Naive thymus-derived CD8-positive, alpha-beta T cell (primary cell): ENCODE measurements at regions not wholly inside any gene's neighbourhood (a gene's known extent, or its start where the extent isn't known, plus 50 kb on each side); places are given as distances from the start of the nearest gene placed in this dataset.
"Not testable (repeated sequence)": the region's sequence is repeated elsewhere in the genome, so short reads cannot be mapped to it uniquely, and the experiment has no call there.

ENCODE experiments used
- ATAC-seq, 2 donors: fragments of 150-1000 bp; cut with Tn5 transposase in 1 of 2; sonication (Bioruptor Pico), chemical (Tn5 transposase) in 1 of 2; 1 replicate in 1 of 2; 2 replicates in 1 of 2; pipeline ENCODE4 v1.10.0; 2021; ENCODE audit warnings: mild to moderate bottlenecking in 2 of 2, moderate library complexity in 2 of 2
- POLR2A ChIA-PET: fragments of 350-600 bp; sonication (Branson Sonifier 250); formaldehyde crosslinking; loops from one replicate; lab custom pipeline; 2021; ENCODE audit warnings: antibody characterized with exemption; lab: Charles Lee
- DNase-seq, 10 donors: peaks; one replicate each; pipeline versions ENCODE4 v3.0.0 to v3.0.0-alpha.2; 2020 to 2022
- H3K27ac Mint-ChIP-seq, 10 donors: one replicate each; pipeline ENCODE4 v1.8.0; 2020 to 2022; ENCODE audit warnings: mild to moderate bottlenecking in 10 of 10, mixed read lengths in 10 of 10, moderate library complexity in 4 of 10, inconsistent platforms in 1 of 10
- H3K27me3 Mint-ChIP-seq, 5 donors: one replicate each; pipeline ENCODE4 v1.8.0; 2021 to 2022; ENCODE audit warnings: mixed read lengths in 5 of 5
- H3K36me3 Mint-ChIP-seq, 3 donors: one replicate each; pipeline ENCODE4 v1.8.0; 2020 to 2022; ENCODE audit warnings: mixed read lengths in 3 of 3, mild to moderate bottlenecking in 2 of 3, inconsistent platforms in 1 of 3
- H3K4me1 Mint-ChIP-seq, 4 donors: one replicate each; pipeline ENCODE4 v1.8.0; 2021 to 2022; ENCODE audit warnings: mixed read lengths in 4 of 4
- H3K4me3 Mint-ChIP-seq, 10 donors: one replicate each; pipeline ENCODE4 v1.8.0; 2020 to 2022; ENCODE audit warnings: mild to moderate bottlenecking in 10 of 10, mixed read lengths in 10 of 10, moderate library complexity in 6 of 10, inconsistent platforms in 1 of 10
- H3K9me3 Mint-ChIP-seq, 9 donors: one replicate each; pipeline ENCODE4 v1.8.0; 2020 to 2022; ENCODE audit warnings: mixed read lengths in 9 of 9, mild to moderate bottlenecking in 3 of 9, inconsistent platforms in 1 of 9, moderate library complexity in 1 of 9

DNA sequence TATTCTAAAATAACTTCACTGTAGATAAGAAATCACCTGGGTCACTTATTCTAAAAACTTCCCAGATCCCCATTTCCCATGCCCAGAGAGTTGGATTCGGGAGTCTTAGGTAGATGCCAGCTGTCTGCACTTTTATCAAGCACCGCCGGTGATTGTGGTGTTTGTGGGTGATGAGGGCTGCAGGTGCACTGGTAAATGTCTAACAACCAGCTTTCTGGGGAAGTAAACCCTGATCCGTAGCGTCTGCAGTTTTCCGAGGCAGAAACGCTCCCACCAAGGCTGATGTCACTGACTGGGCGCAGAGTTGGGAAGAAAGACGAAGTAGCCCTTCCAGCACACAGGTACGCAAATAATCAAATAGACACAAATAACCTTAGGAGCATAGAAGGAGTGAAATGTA is 152.2 kb upstream of the KCNG1 start:
- Mint-ChIP-seq H3K4me3 (no peak overlapping the region), H3K36me3 (no peaks in the 10 kb centered on the region), H3K4me1 (no peaks in the 10 kb centered on the region), H3K27me3 (peaks cover 15 to 46% (median 25%) of the 10 kb centered on the region in 5 donors), H3K9me3 (peaks cover 0 to 2% (median 0%) of the 10 kb centered on the region in 9 donors), H3K27ac (no peak overlapping the region)
- POLR2A ChIA-PET = no interaction called here
- ATAC-seq (no peak), DNase-seq (no peak)

DNA sequence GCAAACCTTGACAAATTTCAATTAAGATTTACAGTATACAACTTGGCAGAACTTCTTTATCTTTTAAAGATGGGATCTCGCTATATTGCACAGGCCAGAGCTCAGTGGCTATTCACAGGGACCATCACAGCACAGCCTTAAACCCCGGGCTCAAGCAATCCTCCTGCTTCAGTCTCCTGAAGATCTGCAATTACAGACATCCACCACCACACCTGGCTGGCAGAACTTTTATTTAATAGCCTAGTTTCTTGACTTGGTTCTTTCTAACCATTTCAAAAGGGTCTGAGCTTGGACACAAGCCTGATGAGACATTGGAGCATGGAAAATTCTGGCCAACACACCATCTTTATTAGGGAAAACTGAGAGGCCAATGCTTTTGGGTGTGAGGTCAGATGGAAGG is 151.6 kb upstream of the KCNG1 start:
- H3K9me3 Mint-ChIP-seq = peaks cover 0 to 2% (median 0%) of the 10 kb centered on the region in 9 donors
- POLR2A ChIA-PET = no interaction called here
- no peaks in the 10 kb centered on the region for H3K4me1 Mint-ChIP-seq
- H3K27me3 Mint-ChIP-seq = peaks cover 10 to 46% (median 24%) of the 10 kb centered on the region in 5 donors
- no peaks in the 10 kb centered on the region for H3K36me3 Mint-ChIP-seq
- H3K27ac Mint-ChIP-seq = peak overlapping the region in 1 of 10 donors; percentile 15
- H3K4me3 Mint-ChIP-seq = no peak overlapping the region
- no peak for ATAC-seq
- DNase-seq = no peak

DNA sequence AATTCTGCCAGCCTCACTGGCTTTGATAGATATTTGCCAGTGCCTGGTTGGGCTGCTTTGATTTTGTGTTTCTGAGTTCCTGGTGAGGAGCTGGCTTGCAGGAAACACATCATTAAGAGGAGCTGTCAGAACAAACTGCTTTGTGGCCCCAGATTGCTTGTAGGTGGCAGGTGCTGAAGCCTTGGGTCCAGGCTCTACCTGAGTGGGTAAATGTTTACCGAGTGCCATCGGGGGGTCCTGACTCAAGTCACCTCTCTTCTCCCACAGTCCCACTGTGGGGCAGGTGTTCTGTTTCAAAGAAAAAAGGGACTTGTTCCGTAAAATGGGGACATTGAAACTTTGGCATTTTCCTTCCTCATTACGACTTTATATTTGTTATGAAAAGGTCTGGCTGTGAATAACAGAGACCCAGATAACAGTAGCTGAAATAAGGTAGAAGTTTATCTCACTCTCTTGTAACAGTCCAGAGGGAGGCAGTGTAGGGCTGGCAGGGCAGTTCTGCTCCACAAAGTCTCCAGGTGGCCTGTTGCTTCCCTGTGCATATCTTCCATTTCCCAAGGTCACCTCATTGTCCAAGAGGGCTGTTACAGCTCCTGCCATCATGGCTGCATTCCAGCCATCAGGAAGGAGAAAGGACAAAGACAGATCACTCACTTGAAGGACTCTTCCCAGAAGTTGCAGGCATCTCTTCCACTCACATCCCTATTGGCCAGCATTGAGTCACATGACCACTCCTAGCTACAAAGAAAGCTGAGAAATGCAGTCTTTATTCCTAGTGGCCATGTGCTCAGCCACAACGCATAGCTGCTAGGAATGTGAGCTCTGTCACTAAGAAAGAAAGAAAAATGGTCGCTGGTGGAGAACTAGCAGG is 149.9 kb upstream of the KCNG1 start:
- Mint-ChIP-seq H3K4me1 (no peaks in the 10 kb centered on the region), H3K27ac (no peak overlapping the region), H3K9me3 (peaks cover 0 to 4% (median 0%) of the 10 kb centered on the region in 9 donors), H3K27me3 (peaks cover 5 to 54% (median 20%) of the 10 kb centered on the region in 5 donors), H3K4me3 (no peak overlapping the region), H3K36me3 (no peaks in the 10 kb centered on the region)
- POLR2A ChIA-PET = no interaction called here
- no peak for DNase-seq
- no peak for ATAC-seq

DNA sequence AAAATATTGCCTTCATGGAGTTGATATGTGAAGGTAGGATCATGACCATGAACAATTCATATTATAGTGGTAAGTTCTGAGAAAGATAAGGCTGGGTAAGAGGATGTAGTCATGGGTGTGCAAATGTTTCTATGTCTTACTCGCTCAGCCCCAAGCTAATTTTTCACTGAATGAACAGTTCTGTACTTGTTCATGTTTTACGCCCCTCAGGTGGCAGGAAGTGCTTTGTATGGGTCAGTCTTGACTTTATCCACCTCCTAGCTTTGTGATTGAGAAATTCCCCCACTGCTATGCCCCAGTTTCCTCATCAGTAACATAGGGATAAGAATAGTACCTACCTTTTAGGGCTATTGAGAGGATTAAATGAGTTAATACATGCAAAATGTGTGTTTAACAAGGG is 148.2 kb upstream of the KCNG1 start:
- peaks cover 8 to 59% (median 20%) of the 10 kb centered on the region in 5 donors for H3K27me3 Mint-ChIP-seq
- no peak for ATAC-seq

DNA sequence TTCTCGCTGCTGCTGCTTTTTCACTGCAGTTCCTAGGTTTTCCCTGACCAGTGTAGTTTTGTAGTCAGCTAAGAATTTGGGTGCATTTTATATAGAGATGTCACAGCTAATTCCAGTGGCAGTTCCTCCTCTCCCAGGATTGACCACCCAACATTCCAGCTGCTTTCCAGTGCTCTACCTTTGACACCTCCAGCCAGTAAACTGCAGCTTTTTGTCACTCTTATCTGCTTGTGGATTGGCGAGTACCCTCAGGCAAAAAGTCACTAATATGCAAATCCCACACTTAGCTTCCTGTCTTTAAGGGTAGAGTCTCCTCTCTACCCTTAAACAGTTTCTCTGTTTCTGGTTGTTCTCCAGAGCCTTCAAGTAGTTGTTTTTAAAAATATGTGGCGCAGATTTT is 146.9 kb upstream of the KCNG1 start:
- H3K4me3 Mint-ChIP-seq = no peak overlapping the region
- H3K36me3 Mint-ChIP-seq = no peaks in the 10 kb centered on the region
- H3K27me3 Mint-ChIP-seq = peaks cover 8 to 53% (median 19%) of the 10 kb centered on the region in 5 donors
- H3K9me3 Mint-ChIP-seq = peaks cover 0 to 4% (median 0%) of the 10 kb centered on the region in 9 donors
- POLR2A ChIA-PET = no interaction called here
- no peak overlapping the region for H3K27ac Mint-ChIP-seq
- DNase-seq (no peak), ATAC-seq (no peak)
- H3K4me1 Mint-ChIP-seq = no peaks in the 10 kb centered on the region

More for the DNA sequence above, 148.2 kb upstream of the KCNG1 start:
- POLR2A ChIA-PET = interaction anchor here (0.6 kb wide), 1 partner anchor 183 kb away, joined by 3 read pairs; no protein-coding TSS in a partner anchor
- Mint-ChIP-seq H3K4me1 (no peaks in the 10 kb centered on the region), H3K27ac (no peak overlapping the region), H3K4me3 (no peak overlapping the region), H3K36me3 (no peaks in the 10 kb centered on the region), H3K9me3 (peaks cover 0 to 4% (median 0%) of the 10 kb centered on the region in 9 donors)
- no peak for DNase-seq

DNA sequence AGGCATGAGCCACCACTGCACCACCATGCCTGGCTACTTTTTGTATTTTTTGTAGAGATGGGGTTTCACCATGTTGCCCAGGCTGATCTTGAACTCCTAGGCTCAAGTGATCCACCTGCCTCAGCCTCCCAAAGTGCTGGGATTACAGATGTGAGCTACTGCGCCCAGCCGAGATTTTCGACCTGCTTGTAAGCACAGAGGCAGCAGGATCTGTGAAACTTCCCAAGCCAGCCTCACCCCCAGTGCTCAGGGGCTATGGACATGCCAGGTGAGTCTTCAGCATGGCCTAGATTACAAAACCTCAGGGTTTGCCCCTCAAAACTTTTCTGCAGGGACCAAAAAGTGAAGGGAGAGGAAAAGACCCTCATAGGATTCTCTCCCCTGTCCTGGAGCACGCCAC is 145.0 kb upstream of the KCNG1 start:
- H3K4me1 Mint-ChIP-seq, H3K36me3 Mint-ChIP-seq, H3K27ac Mint-ChIP-seq, H3K4me3 Mint-ChIP-seq, POLR2A ChIA-PET, DNase-seq, ATAC-seq, H3K9me3 Mint-ChIP-seq: not testable (repeated sequence)
- peaks cover 4 to 51% (median 15%) of the 10 kb centered on the region in 5 donors for H3K27me3 Mint-ChIP-seq

DNA sequence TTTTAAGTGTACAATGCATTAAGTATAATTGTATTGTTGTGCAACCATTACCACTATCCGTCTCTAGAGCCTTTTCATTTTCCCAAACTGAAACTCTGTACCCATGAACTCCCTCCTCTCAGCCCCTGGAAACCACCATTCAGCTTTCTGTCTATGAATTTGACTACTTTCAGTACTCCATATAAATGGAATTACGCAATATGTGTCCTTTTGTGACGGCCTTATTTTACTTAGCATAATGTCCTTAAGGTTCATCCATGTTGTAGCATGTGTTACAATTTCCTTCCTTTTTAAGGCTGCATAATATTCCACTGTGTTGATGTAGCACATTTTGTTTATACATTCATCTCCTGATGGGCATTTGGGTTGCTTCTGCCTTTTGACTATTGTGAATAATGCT is 143.6 kb upstream of the KCNG1 start:
- DNase-seq (no peak), ATAC-seq (no peak)
- H3K9me3 Mint-ChIP-seq = peaks cover 0 to 4% (median 0%) of the 10 kb centered on the region in 9 donors
- H3K36me3 Mint-ChIP-seq = no peaks in the 10 kb centered on the region
- H3K27ac Mint-ChIP-seq = no peak overlapping the region
- H3K4me3 Mint-ChIP-seq = no peak overlapping the region
- POLR2A ChIA-PET = no interaction called here
- H3K27me3 Mint-ChIP-seq = peaks cover 6 to 47% (median 11%) of the 10 kb centered on the region in 5 donors
- no peaks in the 10 kb centered on the region for H3K4me1 Mint-ChIP-seq

DNA sequence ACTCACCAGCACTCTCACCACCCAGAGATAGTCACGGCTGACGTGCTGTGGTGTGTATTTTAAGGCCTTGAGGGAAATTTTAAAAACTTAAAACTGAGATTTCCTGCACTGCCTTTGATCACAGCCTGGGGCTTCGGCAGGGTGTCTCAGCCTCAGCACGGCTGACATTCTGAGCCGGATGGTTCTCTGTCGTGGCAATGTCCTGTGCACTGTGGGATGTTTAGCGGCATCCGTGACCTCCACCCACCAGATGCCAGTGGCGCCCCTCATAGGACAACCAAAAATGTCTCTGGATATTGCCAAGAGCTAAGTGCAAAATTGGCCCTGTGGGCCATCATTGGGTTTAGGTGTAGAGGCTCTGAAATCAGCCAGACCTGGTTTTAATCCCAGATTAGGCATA is 142.2 kb upstream of the KCNG1 start:
- no peak for ATAC-seq

DNA sequence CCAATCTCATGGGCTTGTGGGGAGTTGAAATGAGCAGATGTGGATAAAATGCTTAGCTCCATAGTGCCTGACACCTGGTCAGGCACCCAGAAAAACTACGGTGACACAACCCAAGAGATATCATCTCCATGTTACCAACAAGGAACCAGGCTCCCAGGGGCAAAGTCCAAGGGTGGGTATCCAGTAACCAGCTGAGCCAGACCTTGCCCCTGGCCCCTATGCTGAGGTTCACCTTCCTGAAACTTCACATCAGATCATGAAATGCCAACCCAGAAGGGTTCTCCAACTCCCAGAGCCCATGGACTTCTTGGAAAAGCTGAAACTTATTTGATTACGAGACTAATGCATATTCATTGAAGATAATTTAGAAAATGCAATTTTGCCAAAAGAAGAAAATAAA is 141.8 kb upstream of the KCNG1 start:
- H3K36me3 Mint-ChIP-seq = no peaks in the 10 kb centered on the region
- H3K4me1 Mint-ChIP-seq = no peaks in the 10 kb centered on the region
- POLR2A ChIA-PET = no interaction called here
- DNase-seq (no peak), ATAC-seq (no peak)
- peaks cover 9 to 52% (median 21%) of the 10 kb centered on the region in 5 donors for H3K27me3 Mint-ChIP-seq
- no peak overlapping the region for H3K27ac Mint-ChIP-seq
- H3K9me3 Mint-ChIP-seq = peaks cover 0 to 4% (median 0%) of the 10 kb centered on the region in 9 donors
- H3K4me3 Mint-ChIP-seq = no peak overlapping the region

More for the DNA sequence above, 142.2 kb upstream of the KCNG1 start:
- H3K36me3 Mint-ChIP-seq = no peaks in the 10 kb centered on the region
- H3K9me3 Mint-ChIP-seq = peaks cover 0 to 4% (median 0%) of the 10 kb centered on the region in 9 donors
- H3K27ac Mint-ChIP-seq = no peak overlapping the region
- peaks cover 6 to 52% (median 19%) of the 10 kb centered on the region in 5 donors for H3K27me3 Mint-ChIP-seq
- POLR2A ChIA-PET = interaction anchor here (0.6 kb wide), 1 partner anchor 12 kb away, joined by 6 read pairs; no protein-coding TSS in a partner anchor
- H3K4me1 Mint-ChIP-seq = no peaks in the 10 kb centered on the region
- no peak for DNase-seq
- H3K4me3 Mint-ChIP-seq = no peak overlapping the region

DNA sequence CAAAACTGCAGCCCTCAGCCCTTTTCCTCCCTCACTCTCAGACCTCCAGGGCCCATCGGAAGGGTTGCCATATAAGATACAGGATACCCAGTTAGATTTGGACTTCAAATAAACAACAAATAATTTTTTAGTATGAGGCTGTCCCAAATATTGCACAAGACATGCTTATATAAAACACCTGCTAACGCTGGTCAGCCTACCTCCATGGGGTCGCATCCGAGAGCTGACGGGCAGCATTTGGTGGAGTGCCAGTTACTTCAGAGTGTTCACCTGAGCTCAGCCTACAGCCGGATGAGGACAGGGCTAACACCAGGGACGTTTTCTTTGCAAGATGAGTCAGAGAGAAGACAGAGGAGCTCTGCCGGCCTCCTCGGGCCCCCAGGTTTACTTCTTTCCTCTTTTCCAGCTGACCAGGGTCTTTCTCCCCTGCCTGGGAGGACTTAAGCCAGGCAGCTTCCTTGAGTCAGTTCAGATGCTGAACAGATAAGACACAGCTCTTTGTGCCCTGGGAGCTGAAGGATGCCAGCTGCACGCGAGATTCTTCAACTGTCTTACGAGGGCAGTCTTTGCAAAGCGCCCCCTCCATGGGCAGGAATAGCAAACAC is 141.2 kb upstream of the KCNG1 start:
- H3K4me3 Mint-ChIP-seq = no peak overlapping the region
- H3K4me1 Mint-ChIP-seq = no peaks in the 10 kb centered on the region
- DNase-seq (no peak), ATAC-seq (no peak)
- H3K27me3 Mint-ChIP-seq = peaks cover 8 to 49% (median 24%) of the 10 kb centered on the region in 5 donors
- no peak overlapping the region for H3K27ac Mint-ChIP-seq
- H3K36me3 Mint-ChIP-seq = no peaks in the 10 kb centered on the region
- H3K9me3 Mint-ChIP-seq = peaks cover 0 to 4% (median 0%) of the 10 kb centered on the region in 9 donors
- POLR2A ChIA-PET = no interaction called here

DNA sequence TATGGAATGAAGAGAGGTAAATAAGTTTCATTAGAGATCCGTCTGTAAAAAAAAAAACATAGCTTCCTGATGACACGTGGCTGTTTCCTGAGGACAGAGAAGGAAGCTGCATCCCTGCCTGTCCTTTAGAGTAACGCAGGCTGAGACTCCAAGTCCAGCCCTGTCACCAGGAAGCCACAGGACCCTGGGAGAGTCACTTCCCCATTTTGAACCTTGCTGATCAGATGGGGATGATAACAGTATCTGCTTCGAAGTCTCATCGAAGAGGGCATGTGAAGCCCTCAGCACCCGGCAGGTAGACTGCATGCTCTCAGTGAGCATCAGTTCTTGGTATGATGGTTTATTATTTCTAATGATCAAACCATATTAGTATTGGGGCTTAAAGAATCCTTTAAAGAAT is 139.1 kb upstream of the KCNG1 start:
- H3K27me3 Mint-ChIP-seq = peaks cover 12 to 44% (median 29%) of the 10 kb centered on the region in 5 donors
- no peaks in the 10 kb centered on the region for H3K36me3 Mint-ChIP-seq
- ATAC-seq (no peak), DNase-seq (no peak)
- no peak overlapping the region for H3K27ac Mint-ChIP-seq
- POLR2A ChIA-PET = interaction anchor here (0.7 kb wide), 1 partner anchor 181 kb away, joined by 4 read pairs; no protein-coding TSS in a partner anchor
- H3K4me1 Mint-ChIP-seq = peaks cover 0 to 2% (median 0%) of the 10 kb centered on the region in 4 donors
- no peak overlapping the region for H3K4me3 Mint-ChIP-seq
- H3K9me3 Mint-ChIP-seq = peaks cover 0 to 3% (median 0%) of the 10 kb centered on the region in 9 donors

DNA sequence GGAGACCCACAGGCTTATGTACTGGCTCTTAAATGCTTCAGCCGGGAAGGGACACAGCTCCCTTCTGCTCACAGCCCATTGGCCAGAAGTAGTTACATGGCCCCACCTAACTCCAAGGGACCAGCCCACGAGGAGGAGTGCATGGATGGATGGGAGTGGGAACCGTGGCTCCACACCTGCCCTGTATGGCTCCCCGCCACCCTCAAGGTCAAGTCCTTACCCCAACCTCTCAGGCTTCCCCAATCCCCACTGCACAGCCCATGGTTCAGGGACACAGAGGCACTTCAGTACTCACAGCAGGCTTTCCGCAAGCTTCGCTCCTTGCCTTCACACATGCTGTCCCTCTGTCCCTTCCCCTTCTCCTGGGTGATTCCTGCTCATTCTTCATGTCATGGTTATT is 137.9 kb upstream of the KCNG1 start:
- no peak for ATAC-seq
- Mint-ChIP-seq H3K4me3 (no peak overlapping the region), H3K27ac (no peak overlapping the region), H3K4me1 (peaks cover 0 to 5% (median 0%) of the 10 kb centered on the region in 4 donors), H3K36me3 (no peaks in the 10 kb centered on the region), H3K9me3 (no peaks in the 10 kb centered on the region), H3K27me3 (peaks cover 17 to 47% (median 37%) of the 10 kb centered on the region in 5 donors)
- POLR2A ChIA-PET = no interaction called here
- DNase-seq = no peak

DNA sequence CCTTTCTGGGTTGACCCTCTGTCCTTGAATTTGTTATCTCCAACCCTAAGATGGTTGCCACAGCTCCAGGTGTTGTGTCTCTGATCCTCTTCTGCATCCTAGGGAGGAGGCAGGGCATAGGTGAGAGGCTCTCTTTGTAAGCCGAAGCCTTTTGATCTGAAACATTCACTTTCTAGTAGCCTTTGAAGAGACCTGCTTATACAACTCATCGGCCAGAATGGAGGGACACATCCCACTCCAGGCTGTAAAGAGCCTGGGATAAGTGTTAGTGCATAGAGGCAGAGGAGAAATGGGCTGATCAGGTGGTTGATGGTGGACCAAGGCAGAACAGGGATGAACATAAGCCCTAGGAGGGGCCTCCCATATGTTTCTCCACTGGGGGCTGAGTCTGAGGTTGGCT is 137.1 kb upstream of the KCNG1 start:
- no peaks in the 10 kb centered on the region for H3K9me3 Mint-ChIP-seq
- no peak for ATAC-seq
- H3K36me3 Mint-ChIP-seq = no peaks in the 10 kb centered on the region
- no peak for DNase-seq
- H3K27me3 Mint-ChIP-seq = peaks cover 17 to 56% (median 40%) of the 10 kb centered on the region in 5 donors
- no peak overlapping the region for H3K27ac Mint-ChIP-seq
- POLR2A ChIA-PET = no interaction called here
- H3K4me1 Mint-ChIP-seq = peaks cover 0 to 5% (median 0%) of the 10 kb centered on the region in 4 donors
- H3K4me3 Mint-ChIP-seq = no peak overlapping the region
